GM12878 (cell line): ENCODE measurements at regions not wholly inside any gene's neighbourhood (a gene's known extent, or its start where the extent isn't known, plus 50 kb on each side); places are given as distances from the start of the nearest gene placed in this dataset.

ENCODE experiments used
- ATAC-seq: fragments of 200-7000 bp; cut with Tn5 transposase; 3 replicates; pipeline ENCODE4 v1.9.1; 2020; ENCODE audit warnings: mild to moderate bottlenecking, moderate library complexity
- BruUV-seq: library from RNA; stranded (reverse); fragments of 400-500 nt; replicated peaks from 2 replicates; lab custom pipeline; 2021; lab: Mats Ljungman, UMichigan
- CTCF ChIA-PET: fragments of 300-600 bp; sonication (Branson Sonifier 250); formaldehyde crosslinking; extraction: SDS; loops from one replicate; lab custom pipeline; 2021; ENCODE audit warnings: inconsistent platforms; lab: Yijun Ruan, JAX
- POLR2A ChIA-PET: fragments of 350-600 bp; formaldehyde crosslinking; extraction: SDS; loops from one replicate; lab custom pipeline; 2021; ENCODE audit warnings: inconsistent platforms; lab: Charles Lee
- RAD21 ChIA-PET: fragments of 300-600 bp; sonication (Branson Sonifier 250); formaldehyde crosslinking; loops from one replicate; lab custom pipeline; 2023; ENCODE audit warnings: antibody characterized with exemption; ENCODE audit not compliant: unreplicated experiment; lab: Charles Lee
- SMC1A ChIA-PET: fragments of 300-600 bp; sonication (Branson Sonifier 250); formaldehyde crosslinking; loops from one replicate; lab custom pipeline; 2023; ENCODE audit not compliant: unreplicated experiment, uncharacterized antibody; lab: Charles Lee
- DNase-seq: peaks from one replicate; pipeline ENCODE4 v3.0.0-alpha.2; 2011; ENCODE audit warnings: low read depth, low spot score
- FAIRE-seq: peaks from 3 replicates; lab custom pipeline; 2011; peaks lifted over from hg19 to GRCh38; lab: Jason Lieb, UNC
- H2AFZ ChIP-seq: 2 replicates; pipeline ENCODE4 v1.6.0; 2011; ENCODE audit warnings: low read depth, low read length, control low read depth; ENCODE audit not compliant: control insufficient read depth
- H3K27ac ChIP-seq: 2 replicates; pipeline ENCODE4 v1.5.1; 2011; ENCODE audit warnings: control low read depth; ENCODE audit not compliant: control insufficient read depth, insufficient read depth
- H3K27me3 ChIP-seq, 2 experiments: replicated peaks in 1 of 2; 2 replicates each; pipeline versions ENCODE4 v1.6.0 to v1.6.1; 2011; ENCODE audit warnings: low read length in 1 of 2; ENCODE audit not compliant: control insufficient read depth in 2 of 2, insufficient read depth in 2 of 2
- H3K36me3 ChIP-seq, 2 experiments: 2 replicates each; pipeline ENCODE4 v1.5.1; 2011; ENCODE audit warnings: low read length in 1 of 2; ENCODE audit not compliant: control insufficient read depth in 2 of 2, insufficient read depth in 2 of 2
- H3K4me1 ChIP-seq: 2 replicates; pipeline ENCODE4 v1.6.1; 2011; ENCODE audit warnings: mild to moderate bottlenecking, low read length, moderate library complexity, mixed read lengths; ENCODE audit not compliant: control insufficient read depth, insufficient read depth
- H3K4me2 ChIP-seq: 2 replicates; pipeline ENCODE4 v1.6.0; 2011; ENCODE audit warnings: control low read depth; ENCODE audit not compliant: control insufficient read depth, insufficient read depth
- H3K4me3 ChIP-seq: fragments of 200-600 bp; sonication (generic); 2 replicates; pipeline ENCODE4 v1.5.1; 2016
- H3K79me2 ChIP-seq: 2 replicates; pipeline ENCODE4 v1.6.0; 2011; ENCODE audit warnings: low read length; ENCODE audit not compliant: control insufficient read depth, insufficient read depth
- H3K9ac ChIP-seq: 2 replicates; pipeline ENCODE4 v1.8.0; 2011; ENCODE audit warnings: low read length, control low read depth, mixed read lengths; ENCODE audit not compliant: control insufficient read depth, insufficient read depth
- H3K9me3 ChIP-seq: replicated peaks from 3 replicates; pipeline ENCODE4 v1.5.1; 2011; ENCODE audit warnings: mild to moderate bottlenecking, low read length; ENCODE audit not compliant: control insufficient read depth, insufficient read depth
- H4K20me1 ChIP-seq: 2 replicates; pipeline ENCODE4 v1.6.0; 2011; ENCODE audit not compliant: control insufficient read depth, insufficient read depth
- BCL11A ChIP-seq: IDR thresholded peaks from 2 replicates; pipeline ENCODE4 v1.6.1; 2011; ENCODE audit warnings: low read depth, low read length
- BMI1 ChIP-seq: fragments of 450-650 bp; IDR thresholded peaks from 2 replicates; pipeline ENCODE4 v1.6.1; 2016; ENCODE audit warnings: mild to moderate bottlenecking, moderate library complexity, borderline replicate concordance
- HDGF ChIP-seq: fragments of 450-650 bp; IDR thresholded peaks from 2 replicates; pipeline ENCODE4 v1.6.1; 2016; ENCODE audit warnings: antibody characterized with exemption
- MLLT1 ChIP-seq: fragments of 450-650 bp; IDR thresholded peaks from 2 replicates; pipeline ENCODE4 v1.6.1; 2016; ENCODE audit warnings: mild to moderate bottlenecking
- NKRF ChIP-seq: fragments of 450-650 bp; conservative IDR thresholded peaks from 2 replicates; pipeline ENCODE4 v1.6.1; 2017; ENCODE audit warnings: mild to moderate bottlenecking, moderate library complexity
- NR2F1 ChIP-seq: fragments of 450-650 bp; conservative IDR thresholded peaks from 2 replicates; pipeline ENCODE4 v1.6.1; 2017; ENCODE audit warnings: mild to moderate bottlenecking
- NRF1 ChIP-seq: conservative IDR thresholded peaks from 2 replicates; pipeline ENCODE4 v1.6.1; 2011; ENCODE audit warnings: mild to moderate bottlenecking, low read depth, low read length, improper control_type of control experiment
- PAX8 ChIP-seq: fragments of 450-650 bp; IDR thresholded peaks from 2 replicates; pipeline ENCODE4 v1.6.1; 2017; ENCODE audit warnings: mild to moderate bottlenecking, moderate library complexity
- RAD21 ChIP-seq: IDR thresholded peaks from 2 replicates; pipeline ENCODE4 v1.6.1; 2011; ENCODE audit warnings: mild to moderate bottlenecking, low read depth, low read length, moderate library complexity; ENCODE audit not compliant: insufficient read depth
- RUNX3 ChIP-seq: IDR thresholded peaks from 2 replicates; pipeline ENCODE4 v1.6.1; 2012; ENCODE audit warnings: low read length, inconsistent platforms
- TCF12 ChIP-seq: IDR thresholded peaks from 2 replicates; pipeline ENCODE4 v1.6.1; 2011; ENCODE audit warnings: low read depth, mild to moderate bottlenecking, low read length
- USF2 ChIP-seq: IDR thresholded peaks from 2 replicates; pipeline ENCODE4 v1.6.1; 2011; ENCODE audit warnings: low read depth, low read length, improper control_type of control experiment, borderline replicate concordance
- ZBED1 ChIP-seq: IDR thresholded peaks from 2 replicates; pipeline ENCODE4 v1.6.1; 2016; ENCODE audit warnings: borderline replicate concordance
- ZNF274 ChIP-seq: IDR thresholded peaks from one replicate; pipeline ENCODE4 v1.8.0; 2011; ENCODE audit not compliant: insufficient read length, insufficient read depth
- ZNF687 ChIP-seq: fragments of 450-650 bp; IDR thresholded peaks from 2 replicates; pipeline ENCODE4 v1.6.1; 2017; ENCODE audit warnings: mild to moderate bottlenecking, moderate library complexity
- ZZZ3 ChIP-seq: IDR thresholded peaks from 2 replicates; pipeline ENCODE4 v1.6.1; 2011; ENCODE audit warnings: low read depth; ENCODE audit not compliant: control insufficient read depth, insufficient read length
- WGBS: methylation state at CpG from one replicate; pipeline ENCODE4 v1.1.6; 2016; ENCODE audit warnings: low lambda C conversion rate; ENCODE audit not compliant: insufficient replicate concordance, insufficient coverage; ENCODE audit errors: missing lambda C conversion rate; 5-methylcytosine and 5-hydroxymethylcytosine counted together
- in situ Hi-C: fragments of 300-500 bp; cut with MboI; formaldehyde crosslinking; loops from 9 replicates; pipeline ENCODE4 v1.14.3; 2018; ENCODE audit warnings: mixed read lengths
- intact Hi-C: fragments of 100-400 bp; cut with micrococcal nuclease; formaldehyde crosslinking; loops from one replicate; pipeline ENCODE4 v1.14.2; 2022; ENCODE audit not compliant: unreplicated experiment
- TF ChIP-seq, protein P1 (sequence below): IDR thresholded peaks from 2 replicates; pipeline ENCODE4 v1.6.1; 2011; ENCODE audit warnings: mild to moderate bottlenecking, low read depth, low read length, moderate library complexity; ENCODE audit not compliant: insufficient replicate concordance

DNA sequence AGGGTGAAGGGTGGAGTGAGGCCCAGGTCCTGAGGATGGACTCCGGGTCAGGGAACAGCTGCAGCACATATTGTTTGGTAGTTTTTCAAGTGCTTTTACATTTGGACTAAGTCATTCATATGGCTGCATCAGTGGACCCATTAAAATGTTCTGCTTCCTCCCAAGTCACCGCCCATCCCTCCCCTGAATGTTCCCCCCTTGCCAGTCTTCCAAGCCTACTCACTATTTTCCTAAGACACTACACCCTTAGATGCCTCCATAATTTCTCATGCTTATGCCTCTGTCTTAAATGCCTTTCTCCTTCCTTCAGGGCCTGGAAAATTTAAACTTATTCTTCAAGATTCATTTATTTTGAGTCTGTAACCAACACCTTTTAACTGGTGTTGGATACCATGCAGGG lies 86.6 kb upstream of the NR4A3 start:
- Histone ChIP-seq H3K79me2 (no peaks in the 10 kb centered on the region), H4K20me1 (no peaks in the 10 kb centered on the region), H3K9ac (no peak overlapping the region), H3K9me3 (no peaks in the 10 kb centered on the region), H3K27ac (no peak overlapping the region), H3K4me3 (no peak overlapping the region), H3K27me3 (no peaks in the 10 kb centered on the region), H2AFZ (no peak overlapping the region), H3K4me2 (no peak overlapping the region), H3K36me3 (no peaks in the 10 kb centered on the region), H3K4me1 (no peaks in the 10 kb centered on the region)
- ChIA-PET CTCF (no interaction called here), POLR2A (no interaction called here), SMC1A (no interaction called here), RAD21 (no interaction called here)
- in situ Hi-C loops (no loop called here), intact Hi-C loops (no loop called here)
- FAIRE-seq (no peak), ATAC-seq (no peak), DNase-seq (no peak)
- 49% methylated on average over 2 of the region's 2 CpGs for WGBS
- no peak for TF ChIP-seq BCL11A
- no peak for TF ChIP-seq RUNX3
- no peak for TF ChIP-seq ZNF274
- TF ChIP-seq RAD21 = no peak
- no peak for TF ChIP-seq NKRF
- TF ChIP-seq NRF1 = no peak
- TF ChIP-seq ZNF687 = no peak
- no peak for TF ChIP-seq TCF12
- no peak for TF ChIP-seq ZBED1
- no peak for TF ChIP-seq PAX8
- TF ChIP-seq, protein P1, sequence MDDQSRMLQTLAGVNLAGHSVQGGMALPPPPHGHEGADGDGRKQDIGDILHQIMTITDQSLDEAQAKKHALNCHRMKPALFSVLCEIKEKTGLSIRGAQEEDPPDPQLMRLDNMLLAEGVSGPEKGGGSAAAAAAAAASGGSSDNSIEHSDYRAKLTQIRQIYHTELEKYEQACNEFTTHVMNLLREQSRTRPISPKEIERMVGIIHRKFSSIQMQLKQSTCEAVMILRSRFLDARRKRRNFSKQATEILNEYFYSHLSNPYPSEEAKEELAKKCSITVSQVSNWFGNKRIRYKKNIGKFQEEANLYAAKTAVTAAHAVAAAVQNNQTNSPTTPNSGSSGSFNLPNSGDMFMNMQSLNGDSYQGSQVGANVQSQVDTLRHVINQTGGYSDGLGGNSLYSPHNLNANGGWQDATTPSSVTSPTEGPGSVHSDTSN = no peak
- no peak for TF ChIP-seq USF2
- no peak for TF ChIP-seq NR2F1
- no peak for TF ChIP-seq HDGF
- TF ChIP-seq ZZZ3 = no peak
- no peak for TF ChIP-seq MLLT1
- no peak for TF ChIP-seq BMI1
- BruUV-seq = no TSS peak
